ENCODE measurements at regions not wholly inside any gene's neighbourhood (a gene's known extent, or its start where the extent isn't known, plus 50 kb on each side); places are given as distances from the start of the nearest gene placed in this dataset.

GRCh38 chr2:164386231-164386630 is 235.1 kb downstream of the GRB14 start:
- Histone ChIP-seq H3K27me3 (no peaks in the 10 kb centered on the region), H3K4me1 (no peaks in the 10 kb centered on the region), H3K9me3 (no peaks in the 10 kb centered on the region), H3K27ac (no peak overlapping the region), H3K36me3 (no peaks in the 10 kb centered on the region), H3K4me3 (no peak overlapping the region)
- TF ChIP-seq EP300 (IDR thresholded peaks at IDR 0.05) (no peak), POLR2A (IDR thresholded peaks at IDR 0.05) (no peak), POLR2AphosphoS5 (IDR thresholded peaks at IDR 0.05) (no peak)
- TF ChIP-seq, protein P1, sequence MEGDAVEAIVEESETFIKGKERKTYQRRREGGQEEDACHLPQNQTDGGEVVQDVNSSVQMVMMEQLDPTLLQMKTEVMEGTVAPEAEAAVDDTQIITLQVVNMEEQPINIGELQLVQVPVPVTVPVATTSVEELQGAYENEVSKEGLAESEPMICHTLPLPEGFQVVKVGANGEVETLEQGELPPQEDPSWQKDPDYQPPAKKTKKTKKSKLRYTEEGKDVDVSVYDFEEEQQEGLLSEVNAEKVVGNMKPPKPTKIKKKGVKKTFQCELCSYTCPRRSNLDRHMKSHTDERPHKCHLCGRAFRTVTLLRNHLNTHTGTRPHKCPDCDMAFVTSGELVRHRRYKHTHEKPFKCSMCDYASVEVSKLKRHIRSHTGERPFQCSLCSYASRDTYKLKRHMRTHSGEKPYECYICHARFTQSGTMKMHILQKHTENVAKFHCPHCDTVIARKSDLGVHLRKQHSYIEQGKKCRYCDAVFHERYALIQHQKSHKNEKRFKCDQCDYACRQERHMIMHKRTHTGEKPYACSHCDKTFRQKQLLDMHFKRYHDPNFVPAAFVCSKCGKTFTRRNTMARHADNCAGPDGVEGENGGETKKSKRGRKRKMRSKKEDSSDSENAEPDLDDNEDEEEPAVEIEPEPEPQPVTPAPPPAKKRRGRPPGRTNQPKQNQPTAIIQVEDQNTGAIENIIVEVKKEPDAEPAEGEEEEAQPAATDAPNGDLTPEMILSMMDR (IDR thresholded peaks at IDR 0.05) = no peak
- WGBS, 2 donors (ENCODE audit: low coverage in 1 of 2) = 76% methylated on average over 4 of the region's 5 CpGs; no CpG with 5 or more reads in 1 of the 2 donors
- no peak for ATAC-seq

- no peak overlapping the region for H3K4me3 ChIP-seq
- no peaks in the 10 kb centered on the region for H3K9me3 ChIP-seq
- H3K4me1 ChIP-seq = no peaks in the 10 kb centered on the region
- no peaks in the 10 kb centered on the region for H3K27me3 ChIP-seq
- H3K36me3 ChIP-seq = no peaks in the 10 kb centered on the region
- no peak overlapping the region for H3K27ac ChIP-seq
- no peak for ATAC-seq
- TF ChIP-seq POLR2AphosphoS5 (IDR thresholded peaks at IDR 0.05) (no peak), EP300 (IDR thresholded peaks at IDR 0.05) (no peak), POLR2A (IDR thresholded peaks at IDR 0.05) (no peak)
- TF ChIP-seq, protein P1 (IDR thresholded peaks at IDR 0.05) = no peak
Observed at GRCh38 chr2:164384434-164384833, 236.8 kb downstream of the GRB14 start.

DNA sequence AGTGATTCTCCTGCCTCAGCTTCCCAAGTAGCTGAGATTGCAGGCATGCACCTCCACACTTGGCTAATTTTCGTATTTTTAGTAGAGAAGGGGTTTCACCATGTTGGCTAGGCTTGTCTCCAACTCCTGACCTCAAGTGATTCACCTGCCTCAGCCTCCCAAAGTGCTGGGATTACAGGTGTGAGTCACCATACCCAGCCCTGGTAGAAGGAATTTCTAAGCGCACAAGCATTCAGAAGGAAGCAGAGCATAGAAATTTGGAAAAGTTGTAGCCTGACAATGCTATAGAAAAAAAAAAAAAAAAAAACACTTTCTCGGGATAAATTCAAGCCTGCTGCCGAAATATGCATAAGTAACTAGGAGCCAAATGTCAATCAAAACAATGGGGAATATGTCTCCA is 249.4 kb downstream of the GRB14 start:
- Histone ChIP-seq H3K9me3 (no peaks in the 10 kb centered on the region), H3K4me3 (no peak overlapping the region), H3K36me3 (no peaks in the 10 kb centered on the region), H3K4me1 (peaks cover 0 to 5% (median 0%) of the 10 kb centered on the region in 3 donors), H3K27ac (no peak overlapping the region), H3K27me3 (no peaks in the 10 kb centered on the region)
- TF ChIP-seq EP300 (IDR thresholded peaks at IDR 0.05) = no peak
- TF ChIP-seq, protein P1 (IDR thresholded peaks at IDR 0.05) = no peak
- no peak for TF ChIP-seq POLR2AphosphoS5 (IDR thresholded peaks at IDR 0.05)
- TF ChIP-seq POLR2A (IDR thresholded peaks at IDR 0.05) = no peak
- no peak for ATAC-seq
- 56 to 100% methylated on average over 1 to 2 of the region's 4 CpGs for WGBS, 2 donors (ENCODE audit: low coverage in 1 of 2)

GRCh38 chr2:164369366-164369765 is 251.9 kb downstream of the GRB14 start:
- ATAC-seq = no peak
- no peaks in the 10 kb centered on the region for H3K36me3 ChIP-seq
- no peaks in the 10 kb centered on the region for H3K27me3 ChIP-seq
- TF ChIP-seq POLR2AphosphoS5 (IDR thresholded peaks at IDR 0.05) (no peak), EP300 (IDR thresholded peaks at IDR 0.05) (no peak), POLR2A (IDR thresholded peaks at IDR 0.05) (no peak)
- TF ChIP-seq, protein P1 (IDR thresholded peaks at IDR 0.05) = no peak
- H3K4me3 ChIP-seq = no peak overlapping the region
- H3K27ac ChIP-seq = no peak overlapping the region
- WGBS, 2 donors (ENCODE audit: low coverage in 1 of 2) = 46% methylated on average over 1 of the region's 1 CpG; no CpG with 5 or more reads in 1 of the 2 donors
- H3K9me3 ChIP-seq = no peaks in the 10 kb centered on the region
- peaks cover 0 to 5% (median 0%) of the 10 kb centered on the region in 3 donors for H3K4me1 ChIP-seq

GRCh38 chr2:164368896-164369295 is 252.4 kb downstream of the GRB14 start:
- no peaks in the 10 kb centered on the region for H3K9me3 ChIP-seq
- TF ChIP-seq EP300 (IDR thresholded peaks at IDR 0.05) = no peak
- no peak for TF ChIP-seq POLR2A (IDR thresholded peaks at IDR 0.05)
- TF ChIP-seq, protein P1 (IDR thresholded peaks at IDR 0.05) = no peak
- no peak for TF ChIP-seq POLR2AphosphoS5 (IDR thresholded peaks at IDR 0.05)
- H3K27me3 ChIP-seq = no peaks in the 10 kb centered on the region
- ATAC-seq = no peak
- no peak overlapping the region for H3K4me3 ChIP-seq
- H3K36me3 ChIP-seq = no peaks in the 10 kb centered on the region
- H3K4me1 ChIP-seq = peaks cover 0 to 5% (median 0%) of the 10 kb centered on the region in 3 donors
- H3K27ac ChIP-seq = no peak overlapping the region
- WGBS, 2 donors (ENCODE audit: low coverage in 1 of 2) = 23 to 28% methylated on average over 2 of the region's 2 CpGs

All from gastroesophageal sphincter (tissue), 4 donors.